ENCODE measurements at regions not wholly inside any gene's neighbourhood (a gene's known extent, or its start where the extent isn't known, plus 50 kb on each side); places are given as distances from the start of the nearest gene placed in this dataset.

GRCh38 chr1:199549421-199549820 is 478.1 kb upstream of the NR5A2 start:
- Histone ChIP-seq H3K27ac (ENCODE audit: extremely low read depth, low read depth, low read length) (no peak overlapping the region), H3K4me3 (ENCODE audit: low read depth, low read length) (no peak overlapping the region), H3K4me1 (ENCODE audit: control insufficient read depth, insufficient read depth, low read length) (peaks cover 4% of the 10 kb centered on the region; the same call in 1 of the 2 replicates), H3K9me3 (ENCODE audit: control insufficient read depth, insufficient read depth, low read depth, low read length) (no peaks in the 10 kb centered on the region), H3K36me3 (ENCODE audit: control insufficient read depth in 2 of 2, insufficient read depth in 1 of 2, low read length in 2 of 2) (no peaks in the 10 kb centered on the region)
- POLR2A ChIA-PET: no interaction called here
- TF ChIP-seq SP7 (tag by site-specific recombination; IDR thresholded peaks at IDR 0.05) (peak; percentile 25; the same call in 1 of the 2 replicates), ZNF660 (tag by site-specific recombination; IDR thresholded peaks at IDR 0.05) (no peak), ZFP41 (tag by site-specific recombination; IDR thresholded peaks at IDR 0.05; ENCODE audit: borderline replicate concordance) (no peak), ZBTB44 (tag by site-specific recombination; IDR thresholded peaks at IDR 0.05) (peak; percentile 55; the same call in 1 of the 2 replicates), ZNF600 (tag by site-specific recombination; IDR thresholded peaks at IDR 0.05) (no peak), CTCF (tag by site-specific recombination; IDR thresholded peaks at IDR 0.05) (no peak), ZNF692 (tag by site-specific recombination; IDR thresholded peaks at IDR 0.05) (no peak), ZNF335 (tag by site-specific recombination; conservative IDR thresholded peaks at IDR 0.05) (no peak)
- CTCF ChIA-PET: interaction anchor here (0.7 to 2.3 kb wide), 4 partner anchors 18 to 779 kb away, joined by 3 to 7 read pairs (median 6); no protein-coding TSS in a partner anchor

- no peaks in the 10 kb centered on the region for H3K36me3 ChIP-seq (ENCODE audit: control insufficient read depth in 2 of 2, insufficient read depth in 1 of 2, low read length in 2 of 2)
- CTCF ChIA-PET: interaction anchor here (0.6 to 2.3 kb wide), 8 partner anchors 13 to 780 kb away, joined by 3 to 11 read pairs (median 4); no protein-coding TSS in a partner anchor
- no peak overlapping the region for H3K4me3 ChIP-seq (ENCODE audit: low read depth, low read length)
- no peak overlapping the region for H3K27ac ChIP-seq (ENCODE audit: extremely low read depth, low read depth, low read length)
- peaks cover 4% of the 10 kb centered on the region; the same call in 1 of the 2 replicates for H3K4me1 ChIP-seq (ENCODE audit: control insufficient read depth, insufficient read depth, low read length)
- H3K9me3 ChIP-seq (ENCODE audit: control insufficient read depth, insufficient read depth, low read depth, low read length): no peaks in the 10 kb centered on the region
- POLR2A ChIA-PET: no interaction called here
- TF ChIP-seq ZNF24 (tag by site-specific recombination; IDR thresholded peaks at IDR 0.05) (no peak), ZNF654 (tag by site-specific recombination; IDR thresholded peaks at IDR 0.05; ENCODE audit: low read depth) (peak; percentile 56), ZFP41 (tag by site-specific recombination; IDR thresholded peaks at IDR 0.05; ENCODE audit: borderline replicate concordance) (no peak), ZFHX2 (tag by site-specific recombination; conservative IDR thresholded peaks at IDR 0.05) (no peak), PATZ1 (tag by site-specific recombination; IDR thresholded peaks at IDR 0.05) (no peak), ZNF324 (tag by site-specific recombination; IDR thresholded peaks at IDR 0.05) (no peak), ZNF416 (tag by site-specific recombination; IDR thresholded peaks at IDR 0.05) (no peak), ZNF701 (tag by site-specific recombination; IDR thresholded peaks at IDR 0.05) (no peak), GLI4 (tag by site-specific recombination; IDR thresholded peaks at IDR 0.05) (no peak), HOXD13 (CRISPR knock-in tag; IDR thresholded peaks at IDR 0.05; ENCODE audit: borderline replicate concordance) (no peak), KLF8 (tag by site-specific recombination; IDR thresholded peaks at IDR 0.05) (no peak), ZNF292 (tag by site-specific recombination; IDR thresholded peaks at IDR 0.05; ENCODE audit: borderline replicate concordance, low read depth) (no peak), EGR2 (tag by site-specific recombination; IDR thresholded peaks at IDR 0.05; ENCODE audit: low read depth) (no peak), BCL6B (tag by site-specific recombination; IDR thresholded peaks at IDR 0.05) (no peak), ZNF626 (tag by site-specific recombination; IDR thresholded peaks at IDR 0.05) (no peak; the same call in 1 of the 2 replicates)
- TF ChIP-seq, protein P1, sequence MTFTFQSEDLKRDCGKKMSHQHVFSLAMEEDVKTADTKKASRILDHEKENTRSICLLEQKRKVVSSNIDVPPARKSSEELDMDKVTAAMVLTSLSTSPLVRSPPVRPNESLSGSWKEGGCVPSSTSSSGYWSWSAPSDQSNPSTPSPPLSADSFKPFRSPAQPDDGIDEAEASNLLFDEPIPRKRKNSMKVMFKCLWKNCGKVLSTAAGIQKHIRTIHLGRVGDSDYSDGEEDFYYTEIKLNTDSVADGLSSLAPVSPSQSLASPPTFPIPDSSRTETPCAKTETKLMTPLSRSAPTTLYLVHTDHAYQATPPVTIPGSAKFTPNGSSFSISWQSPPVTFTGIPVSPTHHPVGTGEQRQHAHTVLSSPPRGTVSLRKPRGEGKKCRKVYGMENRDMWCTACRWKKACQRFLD (tag by site-specific recombination; IDR thresholded peaks at IDR 0.05): no peak
Measured at GRCh38 chr1:199550199-199551065, 477.1 kb upstream of the NR5A2 start.

Measured in HEK293 (cell line).